Activated CD4-positive, alpha-beta memory T cell treated with anti-CD3 and anti-CD28 coated beads, Interleukin-2, amount 10 ng/mL, durations not matched to agents 7 days and 5 days (primary cell): ENCODE measurements at regions not wholly inside any gene's neighbourhood (a gene's known extent, or its start where the extent isn't known, plus 50 kb on each side); places are given as distances from the start of the nearest gene placed in this dataset.
"Not testable (repeated sequence)": the region's sequence is repeated elsewhere in the genome, so short reads cannot be mapped to it uniquely, and the experiment has no call there.

ENCODE experiments used
- CTCF ChIA-PET: fragments of 350-600 bp; sonication (Branson Sonifier 250); formaldehyde crosslinking; loops from one replicate; lab custom pipeline; 2021; ENCODE audit warnings: antibody characterized with exemption, inconsistent platforms; lab: Charles Lee
- POLR2A ChIA-PET: fragments of 350-600 bp; sonication (Branson Sonifier 250); formaldehyde crosslinking; loops from one replicate; lab custom pipeline; 2021; ENCODE audit warnings: antibody characterized with exemption; lab: Charles Lee
- DNase-seq: peaks from one replicate; pipeline ENCODE4 v3.0.0-alpha.2; 2020
- H3K27ac Mint-ChIP-seq: one replicate; pipeline ENCODE4 v1.8.0; 2021; ENCODE audit warnings: mild to moderate bottlenecking, mixed read lengths
- H3K27me3 Mint-ChIP-seq: one replicate; pipeline ENCODE4 v1.8.0; 2021; ENCODE audit warnings: mixed read lengths
- H3K36me3 Mint-ChIP-seq: one replicate; pipeline ENCODE4 v1.8.0; 2021; ENCODE audit warnings: low read depth, mixed read lengths
- H3K4me1 Mint-ChIP-seq: one replicate; pipeline ENCODE4 v1.8.0; 2021; ENCODE audit warnings: mixed read lengths
- H3K4me3 Mint-ChIP-seq: one replicate; pipeline ENCODE4 v1.8.0; 2021; ENCODE audit warnings: mild to moderate bottlenecking, mixed read lengths
- H3K9me3 Mint-ChIP-seq: one replicate; pipeline ENCODE4 v1.8.0; 2021; ENCODE audit warnings: mixed read lengths

GRCh38 chr1:143326662-143327061 lies 645.1 kb downstream of the FAM72C start:
- POLR2A ChIA-PET, H3K27ac Mint-ChIP-seq, H3K36me3 Mint-ChIP-seq, H3K9me3 Mint-ChIP-seq, H3K27me3 Mint-ChIP-seq, H3K4me3 Mint-ChIP-seq, H3K4me1 Mint-ChIP-seq, DNase-seq, CTCF ChIA-PET: not testable (repeated sequence)

GRCh38 chr1:143311154-143311553 lies 660.6 kb downstream of the FAM72C start:
- Mint-ChIP-seq H3K9me3 (peaks cover 12% of the 10 kb centered on the region), H3K27ac (peak overlapping the region; percentile 21)
- H3K4me3 Mint-ChIP-seq, CTCF ChIA-PET, H3K27me3 Mint-ChIP-seq, H3K36me3 Mint-ChIP-seq, DNase-seq, POLR2A ChIA-PET, H3K4me1 Mint-ChIP-seq: not testable (repeated sequence)
